Stimulated activated CD4-positive, alpha-beta T cell treated with anti-CD3 and anti-CD28 coated beads, TNF-alpha, amount 100 ng/mL, for 24 hours (primary cell): ENCODE measurements at regions not wholly inside any gene's neighbourhood (a gene's known extent, or its start where the extent isn't known, plus 50 kb on each side); places are given as distances from the start of the nearest gene placed in this dataset.
"Not testable (repeated sequence)": the region's sequence is repeated elsewhere in the genome, so short reads cannot be mapped to it uniquely, and the experiment has no call there.

Experiments
- DNase-seq, 3 experiments: peaks; one replicate each; pipeline ENCODE4 v3.0.0-alpha.2; 2020; ENCODE audit warnings: low read depth in 3 of 3

- DNase-seq = no peak
Measured at GRCh38 chr12:91680864-91681263, 464.8 kb downstream of the BTG1 start.

GRCh38 chr12:91677556-91677955, 468.1 kb downstream of the BTG1 start:
- no peak for DNase-seq

- DNase-seq = no peak
Measured at GRCh38 chr12:91675401-91675800, 470.2 kb downstream of the BTG1 start.

- no peak for DNase-seq
Measured at GRCh38 chr12:91672130-91672529, 473.5 kb downstream of the BTG1 start.

- DNase-seq = no peak
Measured at GRCh38 chr12:91667694-91668093, 478.0 kb downstream of the BTG1 start.

- no peak for DNase-seq
Measured at GRCh38 chr12:91663744-91664143, 481.1 kb upstream of the DCN start.

- no peak for DNase-seq
Measured at GRCh38 chr12:91663310-91663709, 480.7 kb upstream of the DCN start.

- no peak for DNase-seq
Measured at GRCh38 chr12:91662021-91662420, 479.4 kb upstream of the DCN start.

- DNase-seq = no peak
Measured at GRCh38 chr12:91657032-91657431, 474.4 kb upstream of the DCN start.

GRCh38 chr12:91655966-91656365, 473.3 kb upstream of the DCN start:
- DNase-seq = no peak

- DNase-seq = no peak
Measured at GRCh38 chr12:91654087-91654486, 471.5 kb upstream of the DCN start.

GRCh38 chr12:91651728-91652127, 469.1 kb upstream of the DCN start:
- DNase-seq = no peak

GRCh38 chr12:91643763-91644162, 461.1 kb upstream of the DCN start:
- DNase-seq = no peak

- DNase-seq = no peak
Measured at GRCh38 chr12:91640021-91640420, 457.4 kb upstream of the DCN start.

GRCh38 chr12:91639327-91639726, 456.7 kb upstream of the DCN start:
- no peak for DNase-seq

- no peak for DNase-seq
Measured at GRCh38 chr12:91637789-91638624, 455.4 kb upstream of the DCN start.

GRCh38 chr12:91636721-91637120, 454.1 kb upstream of the DCN start:
- no peak for DNase-seq

GRCh38 chr12:91634386-91634713, 451.7 kb upstream of the DCN start:
- DNase-seq = not testable (repeated sequence)

- no peak for DNase-seq
Measured at GRCh38 chr12:91633734-91634357, 451.2 kb upstream of the DCN start.

GRCh38 chr12:91633206-91633605, 450.6 kb upstream of the DCN start:
- no peak for DNase-seq

GRCh38 chr12:91632042-91632786, 449.6 kb upstream of the DCN start:
- DNase-seq = no peak

- no peak for DNase-seq
Measured at GRCh38 chr12:91630596-91631293, 448.1 kb upstream of the DCN start.
